Renal pelvis (tissue), 1 donor: ENCODE measurements at regions not wholly inside any gene's neighbourhood (a gene's known extent, or its start where the extent isn't known, plus 50 kb on each side); places are given as distances from the start of the nearest gene placed in this dataset.

Experiments
- DNase-seq: peaks from one replicate; pipeline ENCODE4 v3.0.0-alpha.2; 2013

DNA sequence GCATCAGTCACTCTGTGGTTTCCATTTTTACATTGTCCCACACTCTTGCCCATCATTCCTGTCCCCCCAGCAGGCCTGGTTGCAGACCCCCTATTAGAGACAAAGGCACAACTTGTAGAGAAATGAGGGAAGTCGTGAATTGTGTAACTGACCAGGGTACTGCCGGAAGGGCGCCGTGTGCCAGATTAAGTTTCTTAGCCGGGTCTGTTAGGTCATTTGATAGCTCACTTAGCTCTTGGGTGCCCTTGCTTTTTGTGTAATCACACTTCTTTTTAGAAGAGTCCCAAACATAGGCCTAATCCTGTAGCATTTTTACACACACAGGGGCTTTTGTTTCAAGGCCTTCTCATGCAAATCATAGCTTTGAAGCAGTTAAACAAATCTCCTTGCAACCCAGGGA is 87.2 kb downstream of the CTAGE1 start:
- no peak for DNase-seq

GRCh38 chr18:22325396-22325795 is 92.3 kb downstream of the CTAGE1 start:
- DNase-seq: no peak

DNA sequence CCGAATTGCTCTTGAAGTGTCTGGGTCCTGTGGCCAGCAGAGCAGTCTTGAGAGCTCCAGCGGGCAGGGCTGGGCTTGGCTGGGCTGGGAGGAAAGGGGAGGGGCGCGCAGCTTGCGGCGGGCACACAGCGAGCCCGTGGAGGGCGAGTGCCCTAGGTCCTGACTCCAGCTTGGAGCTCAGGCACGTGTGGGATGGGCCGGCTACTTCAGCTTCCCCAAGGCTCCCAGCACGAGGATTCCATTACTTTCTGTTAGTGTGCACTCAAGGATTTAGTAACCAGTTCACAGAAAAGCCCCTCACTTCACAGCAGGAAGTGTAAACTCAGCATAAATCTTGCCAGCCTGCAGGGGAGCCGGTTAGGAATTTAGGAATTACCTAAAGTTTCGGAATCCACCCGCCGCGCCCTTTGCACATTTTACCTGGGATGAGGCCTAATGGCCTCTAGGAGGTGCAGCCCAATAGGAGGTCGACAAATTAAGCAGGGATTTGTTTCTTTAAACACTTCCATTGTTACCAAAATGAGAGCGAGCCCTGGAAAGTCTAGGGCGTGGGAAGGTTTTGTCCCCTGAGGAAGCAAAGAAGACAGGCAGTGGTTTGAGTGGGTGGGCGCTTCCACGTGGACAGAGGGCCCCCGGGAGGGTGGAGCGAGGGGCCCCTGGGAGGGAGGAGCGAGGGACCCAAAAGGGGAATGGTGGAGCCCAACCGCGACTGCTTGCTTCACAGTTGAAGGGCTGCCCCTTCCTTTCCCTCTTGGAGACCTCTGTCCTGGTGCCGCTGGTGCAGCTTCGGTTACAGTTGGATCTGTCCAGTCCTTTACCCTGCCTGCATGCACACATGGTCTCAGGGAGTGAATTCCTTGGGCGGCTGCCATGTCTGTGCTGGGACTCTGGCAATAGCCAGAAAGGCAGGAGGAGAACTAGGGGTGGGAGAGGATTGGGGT is 93.3 kb downstream of the CTAGE1 start:
- DNase-seq: no peak

GRCh38 chr18:22322243-22322691 is 95.4 kb downstream of the CTAGE1 start:
- no peak for DNase-seq

DNA sequence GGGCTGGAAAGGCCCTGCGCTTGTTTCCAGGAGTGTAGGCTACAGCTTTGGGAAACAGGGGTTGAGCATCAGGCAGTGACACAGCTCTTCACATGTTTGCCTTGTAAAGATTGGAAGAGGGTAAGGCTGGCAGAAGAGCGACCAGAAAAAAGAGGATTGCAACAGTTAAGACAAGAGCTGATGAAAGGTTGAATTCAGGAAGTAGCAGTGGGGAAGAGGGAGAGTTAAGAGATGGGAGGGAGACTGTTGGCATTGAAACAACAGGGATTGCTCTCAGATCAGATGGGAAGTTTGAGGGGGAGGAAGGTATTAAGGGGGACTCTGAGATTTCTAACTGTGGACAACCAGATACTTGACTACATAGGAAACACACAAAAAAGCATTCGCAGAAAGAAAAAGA is 96.9 kb downstream of the CTAGE1 start:
- no peak for DNase-seq

- DNase-seq: no peak
These were observed 97.6 kb downstream of the CTAGE1 start for GRCh38 chr18:22320155-22320554.

GRCh38 chr18:22318745-22319407 is 98.8 kb downstream of the CTAGE1 start:
- DNase-seq: no peak

- no peak for DNase-seq
These were observed 103.3 kb downstream of the CTAGE1 start for GRCh38 chr18:22314420-22314819.

GRCh38 chr18:22314001-22314400 is 103.7 kb downstream of the CTAGE1 start:
- no peak for DNase-seq

GRCh38 chr18:22311301-22311700 is 106.4 kb downstream of the CTAGE1 start:
- no peak for DNase-seq

DNA sequence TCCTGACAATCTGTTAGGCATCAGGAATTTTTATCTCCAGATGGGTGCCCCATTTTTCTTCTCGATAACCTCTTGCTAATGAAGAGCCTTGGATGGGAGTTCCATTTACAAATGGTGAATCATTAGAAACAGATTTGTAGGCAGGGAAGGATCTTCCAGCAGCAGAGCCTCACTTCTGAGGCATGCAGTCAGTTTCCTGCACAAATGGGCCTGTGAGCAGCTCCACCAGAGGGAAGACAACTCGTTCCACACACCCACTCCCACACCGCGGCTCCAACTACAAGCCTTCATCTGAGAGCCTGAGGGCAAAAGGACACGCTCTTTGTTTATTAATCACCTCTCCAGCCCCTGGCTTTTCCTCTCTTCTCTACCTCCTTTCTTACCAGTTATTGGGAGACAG is 108.5 kb downstream of the CTAGE1 start:
- no peak for DNase-seq

DNA sequence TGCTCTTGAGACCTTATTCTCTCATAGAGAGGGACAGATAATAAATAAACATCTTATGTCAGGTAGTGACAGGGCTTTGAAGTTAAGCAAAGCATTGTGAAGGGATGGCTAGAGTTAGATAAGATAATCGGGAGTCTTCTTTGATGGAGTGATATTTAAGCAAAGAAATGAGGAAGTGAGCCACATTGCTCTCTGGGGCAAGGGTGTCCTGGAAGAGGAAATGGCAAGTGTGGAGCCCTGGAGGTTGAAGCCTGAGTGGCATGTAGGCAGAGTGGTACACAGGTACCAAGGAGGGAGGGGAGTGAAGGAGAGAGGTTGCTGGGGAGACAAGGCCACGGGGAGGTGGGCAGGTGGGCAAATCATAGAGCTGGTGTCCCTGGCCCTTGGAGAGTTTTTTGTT is 110.2 kb downstream of the CTAGE1 start:
- DNase-seq: no peak

- DNase-seq: no peak
These were observed 113.8 kb downstream of the CTAGE1 start for GRCh38 chr18:22303927-22304326.

- no peak for DNase-seq
These were observed 115.6 kb downstream of the CTAGE1 start for GRCh38 chr18:22302144-22302543.

DNA sequence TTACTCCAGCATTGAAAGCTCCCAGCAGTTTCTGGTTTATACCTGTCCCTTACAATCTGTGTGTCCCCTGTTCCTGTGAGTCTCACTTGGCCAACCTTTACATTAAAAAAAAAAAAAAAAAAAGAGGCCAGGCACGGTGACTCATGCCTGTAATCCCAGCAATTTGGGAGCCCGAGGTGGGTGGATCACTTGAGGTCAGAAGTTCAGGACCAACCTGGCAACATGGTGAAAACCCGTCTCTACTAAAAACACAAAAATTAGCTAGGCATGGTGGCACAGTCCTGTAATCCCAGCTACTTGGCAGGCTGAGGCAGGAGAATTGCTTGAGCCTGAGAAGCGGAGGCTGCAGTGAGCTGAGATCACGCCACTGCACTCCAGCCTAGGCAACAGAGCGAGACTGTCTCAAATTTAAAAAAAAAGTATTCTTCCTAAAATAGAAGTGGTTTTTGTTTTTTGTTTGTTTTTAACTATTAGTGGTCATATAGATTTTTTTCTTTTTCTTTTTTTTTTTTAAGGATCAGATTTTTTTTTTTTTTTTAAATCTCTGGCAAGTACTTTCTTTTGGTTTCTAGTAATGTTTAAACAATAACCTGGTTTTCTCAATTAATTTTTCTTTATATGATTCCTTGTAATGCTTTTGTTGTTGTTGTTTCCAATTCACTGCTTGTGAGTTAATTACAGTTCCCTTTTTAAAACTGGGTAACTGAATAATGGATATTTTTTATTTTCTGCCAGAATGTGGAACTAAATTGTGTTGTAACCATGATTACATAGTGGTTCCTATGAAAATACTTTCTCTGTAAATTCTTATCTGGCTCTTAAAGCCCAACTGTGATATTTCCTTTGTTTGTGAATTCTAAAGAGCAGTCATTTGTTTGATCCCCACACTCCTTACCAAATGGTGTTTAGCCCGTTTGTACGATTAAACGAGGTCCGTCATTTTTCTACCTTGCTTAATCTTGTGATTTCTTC is 116.8 kb downstream of the CTAGE1 start:
- no peak for DNase-seq

DNA sequence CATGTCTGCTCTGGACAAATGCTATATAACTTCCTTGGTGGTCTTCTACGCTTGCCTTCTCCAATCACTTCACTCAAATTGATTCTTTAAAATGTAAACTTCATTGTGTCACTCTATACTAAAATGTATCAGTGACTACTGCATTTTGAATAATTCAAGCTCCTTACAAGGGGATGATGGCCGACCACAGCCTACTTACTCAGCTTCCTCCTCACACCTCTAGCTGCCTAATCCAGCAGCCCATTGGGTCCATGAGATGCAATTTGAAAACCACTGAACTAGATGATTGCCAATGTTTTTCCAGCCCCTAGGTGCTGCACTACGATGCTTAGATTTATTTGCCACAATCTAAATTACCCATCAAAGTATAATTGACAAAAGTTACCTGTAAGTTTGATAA is 120.7 kb downstream of the CTAGE1 start:
- DNase-seq: no peak

- DNase-seq: no peak
These were observed 121.4 kb downstream of the CTAGE1 start for GRCh38 chr18:22296304-22296703.

DNA sequence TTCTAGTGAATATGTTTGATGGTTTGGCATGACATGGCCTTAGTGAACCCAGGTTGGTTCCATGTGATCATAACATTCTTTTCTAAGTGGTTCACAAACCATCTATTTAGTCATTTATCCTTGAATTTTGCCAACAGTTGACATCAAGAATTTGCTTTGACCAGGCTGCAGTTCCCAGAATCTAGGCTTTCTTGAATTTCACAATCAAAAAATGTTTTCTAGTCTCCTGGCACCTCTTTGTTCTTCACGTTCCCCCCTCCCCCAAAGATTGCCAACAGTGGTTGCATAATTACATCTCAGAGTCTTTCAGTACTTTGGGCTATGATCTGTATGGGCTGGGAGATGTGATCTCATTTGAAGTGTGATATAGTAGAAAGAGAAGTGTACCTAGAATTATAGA is 124.0 kb downstream of the GATA6 start:
- no peak for DNase-seq

- DNase-seq: no peak
These were observed 120.6 kb downstream of the GATA6 start for GRCh38 chr18:22290004-22290403.

- no peak for DNase-seq
These were observed 117.2 kb downstream of the GATA6 start for GRCh38 chr18:22286585-22286984.

GRCh38 chr18:22285361-22286140 is 116.2 kb downstream of the GATA6 start:
- no peak for DNase-seq
